MM.1S (cell line): ENCODE measurements at regions not wholly inside any gene's neighbourhood (a gene's known extent, or its start where the extent isn't known, plus 50 kb on each side); places are given as distances from the start of the nearest gene placed in this dataset.

Experiments used
- EZH2 ChIP-seq: fragments of 300-600 bp; sonication (generic); optimal IDR thresholded peaks from 2 replicates; pipeline ENCODE3; 2017; ENCODE audit warnings: low read depth, mild to moderate bottlenecking, antibody characterized with exemption, low read length, mixed read lengths
- EZH2phosphoT487 ChIP-seq: fragments of 300-600 bp; sonication (generic); IDR thresholded peaks from 2 replicates; pipeline ENCODE4 v1.6.1; 2018; ENCODE audit warnings: antibody characterized with exemption, low read length
- TF ChIP-seq, protein P1 (sequence below): fragments of 300-600 bp; sonication (generic); IDR thresholded peaks from 2 replicates; pipeline ENCODE4 v1.5.1; 2016; ENCODE audit warnings: antibody characterized with exemption, low read length, mixed read lengths

DNA sequence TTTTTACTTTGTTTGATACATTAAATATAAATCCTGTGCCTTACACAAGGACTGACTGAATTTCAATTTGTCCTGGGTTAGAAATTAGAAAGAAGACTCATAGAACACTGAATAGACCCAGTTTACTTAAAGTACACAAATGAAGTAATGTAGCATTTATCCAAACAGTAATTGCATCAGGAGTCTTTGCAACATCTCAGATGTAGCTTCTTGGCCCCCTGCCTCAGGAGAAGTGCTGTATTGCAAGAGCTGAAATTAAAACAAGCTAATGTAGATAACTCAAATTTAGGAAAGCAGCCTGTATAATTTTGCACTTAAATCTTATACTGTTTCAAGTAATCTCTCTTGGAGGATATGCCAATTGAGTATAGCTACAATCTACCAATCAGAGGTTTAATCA, 54.3 kb upstream of the KCND2 start:
- TF ChIP-seq EZH2phosphoT487 (no peak), EZH2 (no peak)
- TF ChIP-seq, protein P1, sequence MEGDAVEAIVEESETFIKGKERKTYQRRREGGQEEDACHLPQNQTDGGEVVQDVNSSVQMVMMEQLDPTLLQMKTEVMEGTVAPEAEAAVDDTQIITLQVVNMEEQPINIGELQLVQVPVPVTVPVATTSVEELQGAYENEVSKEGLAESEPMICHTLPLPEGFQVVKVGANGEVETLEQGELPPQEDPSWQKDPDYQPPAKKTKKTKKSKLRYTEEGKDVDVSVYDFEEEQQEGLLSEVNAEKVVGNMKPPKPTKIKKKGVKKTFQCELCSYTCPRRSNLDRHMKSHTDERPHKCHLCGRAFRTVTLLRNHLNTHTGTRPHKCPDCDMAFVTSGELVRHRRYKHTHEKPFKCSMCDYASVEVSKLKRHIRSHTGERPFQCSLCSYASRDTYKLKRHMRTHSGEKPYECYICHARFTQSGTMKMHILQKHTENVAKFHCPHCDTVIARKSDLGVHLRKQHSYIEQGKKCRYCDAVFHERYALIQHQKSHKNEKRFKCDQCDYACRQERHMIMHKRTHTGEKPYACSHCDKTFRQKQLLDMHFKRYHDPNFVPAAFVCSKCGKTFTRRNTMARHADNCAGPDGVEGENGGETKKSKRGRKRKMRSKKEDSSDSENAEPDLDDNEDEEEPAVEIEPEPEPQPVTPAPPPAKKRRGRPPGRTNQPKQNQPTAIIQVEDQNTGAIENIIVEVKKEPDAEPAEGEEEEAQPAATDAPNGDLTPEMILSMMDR: no peak
